NB4 (cell line): ENCODE measurements at regions not wholly inside any gene's neighbourhood (a gene's known extent, or its start where the extent isn't known, plus 50 kb on each side); places are given as distances from the start of the nearest gene placed in this dataset.
"Not testable (repeated sequence)": the region's sequence is repeated elsewhere in the genome, so short reads cannot be mapped to it uniquely, and the experiment has no call there.

Experiments used
- DNase-seq: peaks from one replicate; pipeline ENCODE4 v3.0.0; 2010; ENCODE audit warnings: low read depth
- H3K4me3 ChIP-seq: one replicate; pipeline ENCODE4 v1.5.1; 2011; ENCODE audit warnings: mild to moderate bottlenecking, low read depth, low read length, moderate library complexity
- MAX ChIP-seq: IDR thresholded peaks from 2 replicates; pipeline ENCODE4 v1.6.1; 2011; ENCODE audit warnings: low read depth, low read length
- MYC ChIP-seq: IDR thresholded peaks from 2 replicates; pipeline ENCODE4 v1.6.1; 2011; ENCODE audit warnings: low read depth, low read length
- POLR2A ChIP-seq: IDR thresholded peaks from 2 replicates; pipeline ENCODE4 v1.6.1; 2011; ENCODE audit warnings: mild to moderate bottlenecking; ENCODE audit not compliant: insufficient read length; ENCODE audit errors: extremely low read depth
- TF ChIP-seq, protein P1 (sequence below): IDR thresholded peaks from one replicate; pipeline ENCODE4 v1.5.1; 2012; ENCODE audit warnings: low read depth, low read length

DNA sequence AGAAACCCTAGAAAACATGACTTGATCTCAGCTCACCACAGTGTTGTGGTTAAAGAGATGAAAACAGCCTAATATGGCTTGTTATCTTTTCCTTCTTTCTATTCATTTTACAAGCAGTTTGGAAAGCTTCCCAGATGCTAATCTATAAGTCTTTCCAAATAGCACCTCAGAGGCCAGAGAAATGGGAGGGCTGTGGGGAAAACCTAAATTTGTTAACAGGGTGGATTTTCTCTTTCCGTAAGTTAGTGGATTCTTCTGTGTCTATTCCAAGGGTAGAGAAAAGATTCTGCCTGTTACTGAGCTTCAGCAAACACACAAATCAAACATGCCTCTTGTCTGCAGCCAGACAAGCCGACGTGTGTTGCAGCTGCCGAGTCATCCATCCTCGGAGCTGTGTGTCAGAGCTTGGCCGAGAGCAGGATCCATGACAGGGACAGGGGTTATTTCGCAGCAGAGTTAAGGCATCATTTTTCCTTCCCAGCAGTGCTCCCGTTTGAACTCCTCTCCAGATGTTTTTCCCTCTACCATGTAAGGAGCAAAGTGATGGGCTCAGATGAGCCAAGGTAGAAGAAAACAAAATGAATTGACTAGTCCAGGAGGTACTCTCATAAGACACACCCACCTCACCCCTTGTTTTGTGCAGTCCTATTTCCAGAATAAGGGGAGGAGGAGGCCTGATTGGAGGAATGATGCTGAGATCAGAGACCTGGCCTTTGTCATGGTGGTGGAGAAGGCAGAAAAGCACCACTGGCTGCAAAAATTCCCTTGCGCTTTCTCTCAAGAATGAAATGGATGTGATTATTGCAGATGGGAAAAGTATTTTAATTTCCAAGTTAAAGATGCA, 560.0 kb downstream of the C6orf118 start:
- TF ChIP-seq MYC (no peak), POLR2A (no peak), MAX (no peak)
- TF ChIP-seq, protein P1, sequence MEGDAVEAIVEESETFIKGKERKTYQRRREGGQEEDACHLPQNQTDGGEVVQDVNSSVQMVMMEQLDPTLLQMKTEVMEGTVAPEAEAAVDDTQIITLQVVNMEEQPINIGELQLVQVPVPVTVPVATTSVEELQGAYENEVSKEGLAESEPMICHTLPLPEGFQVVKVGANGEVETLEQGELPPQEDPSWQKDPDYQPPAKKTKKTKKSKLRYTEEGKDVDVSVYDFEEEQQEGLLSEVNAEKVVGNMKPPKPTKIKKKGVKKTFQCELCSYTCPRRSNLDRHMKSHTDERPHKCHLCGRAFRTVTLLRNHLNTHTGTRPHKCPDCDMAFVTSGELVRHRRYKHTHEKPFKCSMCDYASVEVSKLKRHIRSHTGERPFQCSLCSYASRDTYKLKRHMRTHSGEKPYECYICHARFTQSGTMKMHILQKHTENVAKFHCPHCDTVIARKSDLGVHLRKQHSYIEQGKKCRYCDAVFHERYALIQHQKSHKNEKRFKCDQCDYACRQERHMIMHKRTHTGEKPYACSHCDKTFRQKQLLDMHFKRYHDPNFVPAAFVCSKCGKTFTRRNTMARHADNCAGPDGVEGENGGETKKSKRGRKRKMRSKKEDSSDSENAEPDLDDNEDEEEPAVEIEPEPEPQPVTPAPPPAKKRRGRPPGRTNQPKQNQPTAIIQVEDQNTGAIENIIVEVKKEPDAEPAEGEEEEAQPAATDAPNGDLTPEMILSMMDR: no peak
- no peak overlapping the region for H3K4me3 ChIP-seq
- DNase-seq: no peak

DNA sequence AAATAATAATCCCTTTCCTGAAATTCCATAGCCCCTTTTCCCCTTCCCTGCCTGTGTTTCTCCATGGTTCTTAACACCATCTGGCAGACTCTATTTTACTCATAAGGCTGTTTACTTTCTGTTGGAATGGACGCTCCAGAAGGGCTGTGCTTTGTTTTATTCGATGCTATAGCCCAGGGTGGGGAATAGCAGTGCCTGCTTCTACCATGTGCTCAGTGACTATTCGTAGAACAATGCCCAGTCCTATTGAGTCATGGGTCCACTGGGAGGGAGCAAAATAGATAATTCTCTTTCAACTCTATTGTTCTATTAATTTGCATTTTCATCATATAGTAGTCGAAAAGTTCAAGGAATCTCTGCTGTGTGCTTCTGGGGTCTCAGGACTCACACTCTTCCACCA, 565.1 kb downstream of the C6orf118 start:
- TF ChIP-seq, protein P1: no peak
- no peak for TF ChIP-seq MAX
- TF ChIP-seq MYC: no peak
- no peak for TF ChIP-seq POLR2A
- H3K4me3 ChIP-seq: no peak overlapping the region
- DNase-seq: no peak

- H3K4me3 ChIP-seq: no peak overlapping the region
- TF ChIP-seq POLR2A (no peak), MAX (no peak), MYC (no peak)
- TF ChIP-seq, protein P1: no peak
- no peak for DNase-seq
Observed at GRCh38 chr6:164741938-164742451, 567.4 kb downstream of the C6orf118 start.

- DNase-seq, H3K4me3 ChIP-seq: not testable (repeated sequence)
Observed at GRCh38 chr6:164736090-164736489, 573.3 kb downstream of the C6orf118 start.

DNA sequence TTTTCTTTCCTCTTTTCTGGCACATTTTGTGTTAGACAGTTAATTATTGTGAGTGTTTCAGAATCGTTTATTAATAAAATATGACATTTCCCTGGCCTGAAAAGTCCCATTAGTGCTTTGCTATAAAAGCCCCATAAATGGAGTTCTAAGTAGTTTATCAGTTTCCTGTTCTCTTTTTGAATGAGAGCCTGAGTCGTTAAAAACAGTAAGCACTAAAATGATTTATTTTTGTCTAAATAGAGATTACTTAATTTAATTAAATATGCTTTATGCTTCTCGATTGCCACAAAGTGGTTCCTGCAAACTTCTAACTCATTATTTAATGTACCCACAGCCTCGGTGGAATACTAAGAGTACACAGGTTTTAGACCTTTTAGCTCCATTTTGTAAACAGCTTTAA, 577.9 kb downstream of the C6orf118 start:
- TF ChIP-seq, protein P1: no peak
- no peak for TF ChIP-seq MAX
- TF ChIP-seq POLR2A: no peak
- TF ChIP-seq MYC: no peak
- H3K4me3 ChIP-seq: no peak overlapping the region
- no peak for DNase-seq

- TF ChIP-seq, protein P1: no peak
- TF ChIP-seq MAX (no peak), MYC (no peak)
- H3K4me3 ChIP-seq: no peak overlapping the region
- DNase-seq: no peak
Observed at GRCh38 chr6:164721460-164721859, 587.9 kb downstream of the C6orf118 start.
